Activated T-cell treated with anti-CD3 and anti-CD28 coated beads for 1 hour (primary cell): ENCODE measurements at regions not wholly inside any gene's neighbourhood (a gene's known extent, or its start where the extent isn't known, plus 50 kb on each side); places are given as distances from the start of the nearest gene placed in this dataset.
"Not testable (repeated sequence)": the region's sequence is repeated elsewhere in the genome, so short reads cannot be mapped to it uniquely, and the experiment has no call there.

Experiments used
- DNase-seq: peaks from one replicate; pipeline ENCODE4 v3.0.0-alpha.2; 2020; ENCODE audit warnings: low read depth

DNA sequence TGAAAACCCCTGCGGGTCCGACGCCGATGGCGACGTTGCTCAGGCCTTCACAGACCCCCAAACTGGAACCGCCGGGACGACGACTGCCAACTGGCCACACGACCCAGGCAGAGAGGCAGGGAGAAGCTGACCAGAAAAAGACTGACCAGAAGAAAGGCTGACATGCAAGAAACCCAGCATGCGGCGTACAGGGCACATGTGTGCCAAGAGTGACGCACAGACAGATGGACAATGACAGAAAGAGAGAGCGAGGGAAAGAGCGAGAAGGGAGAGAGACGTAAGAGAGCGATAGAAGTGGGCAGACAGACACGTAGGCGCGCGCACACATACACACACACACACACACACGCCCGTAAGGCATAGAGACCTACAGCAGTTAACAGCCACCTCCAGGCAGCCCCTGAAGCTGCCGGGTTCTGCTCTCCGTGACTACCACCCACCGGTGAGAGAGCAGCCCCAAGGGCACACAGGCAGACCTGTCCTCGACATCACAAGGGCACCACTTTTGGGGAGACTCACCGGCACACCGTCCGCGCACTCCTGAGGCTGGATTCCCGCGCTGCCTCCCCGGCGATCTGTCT, 67.2 kb upstream of the ZNF527 start:
- no peak for DNase-seq

DNA sequence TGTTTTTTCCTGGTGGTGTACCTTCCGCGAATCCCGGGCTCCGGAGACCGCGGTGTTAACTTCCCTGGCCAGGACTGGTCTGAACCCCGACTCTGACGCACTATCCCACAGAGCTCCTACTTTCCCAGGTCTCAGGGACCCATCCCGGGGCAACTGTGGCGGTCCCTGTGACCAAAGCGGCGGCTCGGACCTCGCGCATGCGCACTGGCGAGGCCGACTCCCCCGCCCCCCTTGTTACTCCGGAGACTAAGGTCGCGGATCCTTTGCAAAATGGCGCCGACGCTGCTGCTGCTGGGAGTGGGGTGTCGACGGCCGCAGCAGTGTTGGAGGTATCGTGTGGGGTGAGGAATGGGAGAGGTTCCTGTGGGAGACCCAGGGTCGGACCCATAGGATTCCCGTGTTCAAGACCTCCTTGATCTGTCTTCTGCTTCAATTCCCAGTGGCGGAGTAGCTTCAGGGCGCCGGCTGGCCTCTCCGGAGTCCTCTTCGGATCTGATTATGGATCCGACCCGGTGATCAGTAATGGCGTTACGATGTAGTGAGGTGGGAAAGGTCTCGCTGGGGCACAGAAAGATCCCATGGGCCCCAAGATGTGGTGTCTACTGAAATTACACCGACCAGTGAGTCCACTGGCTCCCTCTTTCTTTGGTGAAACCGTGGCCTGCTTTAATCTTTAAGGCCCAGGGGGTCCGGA, 66.6 kb upstream of the ZNF527 start:
- DNase-seq: no peak

DNA sequence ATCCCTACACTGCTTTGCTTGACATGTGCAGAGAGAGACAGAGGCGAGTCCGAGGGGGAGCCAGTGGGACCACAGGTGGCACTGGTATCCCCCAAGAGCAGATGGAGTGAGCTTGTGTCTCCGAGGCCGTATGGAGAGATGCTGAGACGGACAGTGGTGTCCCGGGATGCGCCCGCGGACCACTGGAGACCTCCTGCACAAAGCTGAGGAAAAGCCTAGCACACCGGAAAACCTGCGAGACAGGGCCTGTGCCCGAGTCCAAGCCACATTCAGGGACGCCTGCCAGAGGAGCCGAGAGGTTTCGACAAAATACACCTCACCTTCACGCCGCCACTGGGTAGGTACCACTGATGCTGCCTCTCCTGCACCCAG, 66.0 kb upstream of the ZNF527 start:
- no peak for DNase-seq

DNA sequence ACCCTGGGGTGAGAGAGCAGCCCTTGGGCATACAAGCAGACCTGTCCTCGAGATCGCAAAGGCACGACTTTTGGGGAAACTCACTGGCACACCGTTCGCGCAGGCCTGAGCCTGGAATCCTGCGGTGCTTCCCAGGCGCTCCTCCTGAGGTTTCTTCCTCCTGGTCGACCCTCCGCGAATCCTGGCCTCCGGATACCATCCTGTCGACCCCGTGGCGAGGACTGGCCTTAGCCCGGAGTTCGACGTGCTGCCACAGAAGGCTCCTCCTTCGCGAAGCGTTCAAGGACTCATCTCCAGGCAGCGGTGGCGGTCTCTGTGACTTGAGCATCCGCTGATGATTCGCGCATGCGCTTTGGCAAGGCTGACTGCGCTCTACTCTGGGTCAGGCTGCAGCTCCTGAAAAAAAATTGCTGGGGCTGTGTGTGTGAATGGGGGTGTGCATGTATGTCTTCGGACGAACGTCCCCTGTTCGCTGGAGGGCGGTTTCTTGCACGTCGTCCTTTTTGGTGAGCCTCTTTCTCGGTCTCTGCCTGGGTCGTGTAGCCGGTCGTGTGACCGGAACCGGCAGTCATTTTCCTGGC, 64.4 kb upstream of the ZNF527 start:
- no peak for DNase-seq

DNA sequence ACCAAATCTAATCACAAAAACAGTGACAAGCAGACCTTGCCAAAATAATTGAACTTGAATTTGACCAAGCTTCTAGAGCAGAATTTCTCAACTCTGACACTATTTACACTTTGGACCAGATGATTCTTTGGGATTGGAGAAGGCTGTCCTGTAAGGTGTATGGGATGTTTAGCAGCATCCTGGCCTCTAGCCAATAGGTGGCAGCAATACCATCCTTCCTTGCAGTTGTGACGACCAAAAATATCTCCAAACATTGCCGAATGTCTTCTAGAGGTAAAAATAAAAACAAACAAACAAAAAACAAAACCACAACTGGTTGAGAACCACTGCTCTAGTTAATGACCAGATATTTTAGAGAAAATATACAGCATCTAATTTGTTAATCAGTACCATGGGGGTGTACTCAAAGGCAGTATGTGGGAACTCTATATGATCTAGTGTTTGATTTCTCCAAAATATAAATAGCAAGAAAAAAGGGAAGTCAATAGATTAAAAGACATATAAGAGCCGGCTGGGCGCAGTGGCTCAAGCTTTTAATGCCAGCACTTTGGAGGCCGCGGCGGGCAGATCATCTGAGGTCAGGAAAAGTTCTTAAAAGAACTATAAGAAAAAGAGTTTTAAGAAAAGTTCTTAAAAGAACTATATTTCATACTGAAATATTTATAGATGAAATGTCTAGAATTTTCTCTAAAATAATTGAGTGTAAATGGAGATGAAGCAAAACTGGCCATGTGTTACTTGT, 60.9 kb upstream of the ZNF527 start:
- no peak for DNase-seq

DNA sequence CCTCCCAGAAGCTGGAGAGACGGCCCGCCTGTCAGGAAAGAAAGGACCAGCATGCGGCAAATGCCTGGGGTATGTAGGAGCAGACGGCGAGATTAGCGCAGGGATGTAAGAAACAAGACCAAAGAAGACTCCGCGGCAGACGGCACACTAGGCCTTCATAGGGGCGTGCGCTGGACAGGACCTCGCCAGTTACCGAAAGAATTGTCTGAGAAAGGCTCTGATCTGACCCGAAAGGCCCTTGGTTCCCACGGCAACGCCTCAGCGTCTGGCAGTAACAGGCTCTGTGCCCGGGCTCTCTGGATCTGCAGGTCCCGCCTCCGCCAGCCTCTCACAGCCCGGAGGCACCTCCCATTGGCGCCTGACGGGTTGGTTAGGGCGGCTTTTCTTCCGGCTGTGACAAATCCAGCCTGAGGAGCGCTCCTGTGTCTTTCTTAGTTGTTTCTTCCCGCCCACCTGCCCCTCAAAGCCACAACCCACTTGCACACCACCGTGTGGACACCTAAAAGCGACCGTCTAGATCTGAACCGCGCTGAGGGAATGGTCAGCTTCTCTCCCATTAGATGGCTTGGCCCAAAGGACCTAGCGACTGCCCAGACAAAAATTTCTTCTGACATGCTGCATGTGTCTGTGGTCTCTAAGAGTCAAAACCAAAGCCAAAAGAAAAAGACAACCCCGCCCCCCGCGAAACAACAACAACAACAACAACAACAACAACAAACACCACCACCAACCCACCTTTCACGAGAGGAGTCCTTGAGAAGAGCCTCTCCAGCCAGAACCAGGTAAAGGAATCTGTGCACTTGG, 58.2 kb upstream of the ZNF527 start:
- peak; percentile 35 for DNase-seq

DNA sequence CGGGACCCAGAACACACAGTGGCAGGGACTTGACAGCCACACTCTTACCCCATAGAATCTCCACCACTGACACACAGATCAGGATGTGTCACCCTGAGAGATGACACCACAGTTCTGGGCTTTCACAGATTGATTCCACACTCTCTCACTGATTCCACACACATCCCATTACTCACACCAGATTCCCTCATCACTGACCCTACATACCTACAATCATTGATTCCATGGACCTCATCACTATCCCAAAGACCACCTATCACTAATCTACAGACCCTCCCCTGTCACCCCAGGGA, 57.6 kb upstream of the ZNF527 start:
- DNase-seq: no peak

DNA sequence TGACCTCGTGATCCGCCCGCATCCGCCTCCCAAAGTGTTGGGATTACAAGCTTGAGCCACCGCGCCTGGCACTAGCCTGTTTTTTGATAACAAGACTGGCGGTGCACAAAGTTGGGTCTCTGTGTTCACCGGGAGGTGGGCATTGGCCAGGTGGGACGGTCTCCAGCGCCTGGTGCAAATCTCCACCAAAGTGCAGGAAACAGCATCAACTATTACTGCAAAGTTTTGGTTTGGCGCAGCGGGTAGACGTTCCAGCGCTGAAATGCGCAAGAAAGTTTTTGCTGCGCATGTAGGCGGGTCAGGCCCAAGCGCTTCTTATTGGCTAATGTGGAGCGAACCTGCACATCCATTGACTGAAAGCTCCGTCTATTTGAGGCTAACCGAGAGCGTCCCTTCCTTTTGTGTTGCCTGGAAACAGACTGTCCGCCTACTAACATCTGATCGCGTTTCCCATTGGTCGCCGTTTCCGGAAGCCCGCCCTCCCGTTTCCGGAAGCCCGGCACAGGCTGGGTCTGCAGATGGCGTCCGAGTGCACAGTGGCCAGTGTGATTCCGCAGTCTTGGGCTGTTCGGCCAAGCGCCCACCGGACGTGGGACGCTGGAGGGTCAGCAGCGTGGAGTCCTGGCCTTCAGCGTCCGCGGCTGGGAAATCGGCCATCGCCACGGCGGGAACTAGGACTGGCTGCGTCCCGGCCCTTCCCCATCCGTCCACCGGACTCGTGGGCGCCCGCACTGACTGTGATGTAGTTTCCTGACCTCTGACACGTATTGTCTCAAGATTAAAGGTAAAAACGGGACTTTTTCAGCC, 53.3 kb upstream of the ZNF527 start:
- DNase-seq: peak; percentile 80

DNA sequence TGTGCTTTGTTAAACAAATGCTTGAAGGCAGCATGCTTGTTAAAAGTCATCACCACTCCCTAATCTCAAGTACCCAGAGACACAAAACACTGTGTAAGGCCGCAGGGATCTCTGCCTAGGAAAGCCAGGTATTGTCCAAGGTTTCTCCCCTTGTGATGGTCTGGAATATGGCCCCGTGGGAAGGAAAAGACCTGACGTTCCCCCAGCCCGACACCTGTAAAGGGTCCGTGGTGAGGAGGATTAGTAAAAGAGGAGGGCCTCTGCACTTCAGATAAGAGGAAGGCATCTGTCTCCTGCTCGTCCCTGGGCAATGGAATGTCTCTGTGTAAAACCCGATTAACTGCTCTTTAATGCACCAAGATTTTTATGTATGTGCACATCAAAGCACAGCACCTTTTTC, 49.9 kb upstream of the ZNF527 start:
- DNase-seq: not testable (repeated sequence)
